ENCODE measurements at regions not wholly inside any gene's neighbourhood (a gene's known extent, or its start where the extent isn't known, plus 50 kb on each side); places are given as distances from the start of the nearest gene placed in this dataset.

DNA sequence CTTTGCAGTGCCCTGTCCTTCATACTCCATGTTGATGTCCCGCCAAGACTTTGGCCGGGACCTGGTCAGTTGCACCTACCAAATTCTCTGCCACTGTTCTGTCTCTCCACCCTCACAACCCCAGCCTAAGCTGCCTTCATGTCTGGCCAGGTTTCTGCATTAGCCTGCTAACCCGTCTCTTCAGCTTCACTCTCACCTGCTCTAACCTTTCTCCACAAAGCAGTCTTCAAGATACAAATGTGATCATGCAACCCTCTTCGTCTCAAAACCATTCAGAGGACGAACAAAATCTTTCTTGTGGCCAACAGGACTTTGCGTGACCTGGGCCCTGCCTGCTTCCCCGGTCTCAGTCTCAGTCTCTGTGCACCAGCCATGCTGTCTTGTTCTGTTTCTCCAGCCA, 148.2 kb downstream of the WSCD1 start:
- no peak for DNase-seq

DNA sequence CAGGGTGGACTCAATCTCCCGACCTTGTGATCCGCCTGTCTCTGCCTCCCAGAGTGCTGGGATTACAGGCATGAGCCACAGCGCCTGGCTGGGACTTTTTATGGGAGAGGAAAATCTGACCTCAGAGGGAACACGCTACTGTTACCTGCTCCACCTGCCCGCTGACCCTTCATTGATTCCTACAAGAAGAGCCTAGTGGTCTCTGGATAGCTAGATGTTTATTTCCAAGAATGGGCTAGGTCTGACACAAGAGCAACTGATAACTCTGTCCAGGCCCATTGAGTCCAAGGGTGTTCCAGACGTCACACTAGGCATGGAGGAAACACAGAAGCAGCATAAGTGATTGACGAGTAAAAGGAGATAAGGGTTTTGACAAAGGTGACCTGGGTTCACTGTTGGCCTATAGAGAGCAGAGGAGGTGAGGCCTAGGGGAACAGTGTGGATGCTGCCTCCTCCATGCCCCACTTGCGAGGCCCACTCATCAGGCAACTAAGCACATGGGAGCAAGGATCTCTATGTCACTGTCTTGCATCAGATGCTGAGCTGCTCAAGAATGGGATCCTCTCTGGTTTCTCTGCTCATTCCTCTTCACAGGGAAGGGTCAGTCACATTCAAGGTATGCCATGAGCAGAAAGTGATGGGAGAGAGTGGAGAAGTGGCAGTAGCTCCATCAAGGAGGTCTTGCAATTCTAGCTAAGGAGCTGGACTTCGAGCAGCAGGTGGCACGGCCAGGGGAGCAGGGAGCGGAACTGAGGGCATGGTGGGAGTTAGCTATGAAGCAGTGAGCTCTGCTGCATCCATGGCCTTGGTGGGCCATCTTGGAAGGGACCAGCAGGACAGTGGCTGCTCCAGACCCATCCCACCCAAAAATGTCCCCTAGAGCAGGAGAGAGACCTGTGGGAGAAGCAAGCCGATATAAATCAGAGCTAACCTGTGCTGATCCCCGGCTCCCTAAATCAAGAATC, 145.2 kb downstream of the WSCD1 start:
- no peak for DNase-seq

- no peak for DNase-seq
Observed at GRCh38 chr17:6213859-6214258, 143.7 kb downstream of the WSCD1 start.

DNA sequence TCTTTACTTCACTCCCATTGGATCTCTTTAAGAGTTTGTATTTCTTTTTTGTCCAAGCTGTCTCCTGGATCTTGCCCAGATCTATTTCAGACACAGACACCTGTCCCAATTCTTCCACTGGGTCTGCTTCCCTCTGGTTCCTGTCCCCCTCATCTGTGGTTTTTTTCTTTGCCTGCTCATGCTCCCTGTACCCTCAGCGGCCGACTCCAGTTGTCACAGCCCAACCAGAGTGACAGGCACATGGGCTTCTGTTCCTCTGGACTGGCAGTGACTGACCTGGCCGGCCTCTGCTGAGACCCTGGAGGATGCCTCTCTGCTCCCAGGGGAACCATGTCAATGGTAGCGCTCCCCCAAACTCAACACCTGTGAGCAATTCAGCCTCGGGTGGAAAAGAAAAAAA, 142.6 kb downstream of the WSCD1 start:
- no peak for DNase-seq

DNA sequence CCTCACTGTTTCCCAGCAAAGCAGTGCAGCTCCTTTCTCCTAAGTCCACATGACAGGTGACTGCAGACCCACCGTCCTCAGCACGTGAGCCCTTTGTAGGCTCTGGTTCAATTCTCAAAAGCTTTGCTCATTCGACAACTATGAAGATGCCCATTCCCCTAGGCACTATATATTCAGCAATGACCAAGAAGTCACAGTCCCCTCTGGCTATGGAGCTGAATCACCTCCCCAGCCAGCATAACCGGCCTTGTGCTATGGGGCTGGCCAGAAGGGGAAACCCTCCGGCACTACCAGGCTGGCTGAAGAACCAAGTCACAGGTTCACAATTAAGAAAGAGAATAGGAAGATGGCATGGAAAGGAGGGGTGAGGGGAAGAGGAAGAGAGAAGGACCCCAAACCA, 139.7 kb downstream of the WSCD1 start:
- no peak for DNase-seq

DNA sequence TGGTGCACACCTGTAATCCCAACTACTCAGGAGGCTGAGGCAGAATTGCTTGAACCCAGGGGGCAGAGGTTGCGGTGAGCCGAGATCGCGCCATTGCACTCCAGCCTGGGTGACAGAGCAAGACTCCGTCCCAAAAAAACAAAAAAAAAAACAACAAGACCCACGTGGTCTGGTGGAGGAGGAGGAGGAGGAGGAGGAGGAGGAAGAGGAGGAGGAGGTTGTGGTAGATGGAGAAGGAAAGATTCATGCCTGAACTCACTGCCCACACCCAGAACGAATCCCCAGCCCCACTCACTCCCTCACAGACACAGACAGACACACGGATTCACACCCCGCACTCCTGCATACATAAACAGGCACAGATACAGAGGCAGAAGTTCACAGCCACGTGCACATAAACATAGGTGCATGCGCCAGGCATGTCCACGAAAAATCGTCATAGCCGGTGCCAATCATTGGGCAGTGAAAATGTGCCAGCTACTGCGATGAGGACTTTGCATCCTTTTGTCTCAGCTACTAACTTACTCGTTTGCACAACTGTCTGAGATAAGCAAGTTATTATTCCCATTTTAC, 138.5 kb downstream of the WSCD1 start:
- no peak for DNase-seq

- no peak for DNase-seq
Observed at GRCh38 chr17:6205525-6205924, 135.3 kb downstream of the WSCD1 start.

GRCh38 chr17:6205033-6205432, 134.9 kb downstream of the WSCD1 start:
- DNase-seq: no peak

- no peak for DNase-seq
Observed at GRCh38 chr17:6204203-6204722, 134.1 kb downstream of the WSCD1 start.

GRCh38 chr17:6196355-6196754, 126.2 kb downstream of the WSCD1 start:
- no peak for DNase-seq

DNA sequence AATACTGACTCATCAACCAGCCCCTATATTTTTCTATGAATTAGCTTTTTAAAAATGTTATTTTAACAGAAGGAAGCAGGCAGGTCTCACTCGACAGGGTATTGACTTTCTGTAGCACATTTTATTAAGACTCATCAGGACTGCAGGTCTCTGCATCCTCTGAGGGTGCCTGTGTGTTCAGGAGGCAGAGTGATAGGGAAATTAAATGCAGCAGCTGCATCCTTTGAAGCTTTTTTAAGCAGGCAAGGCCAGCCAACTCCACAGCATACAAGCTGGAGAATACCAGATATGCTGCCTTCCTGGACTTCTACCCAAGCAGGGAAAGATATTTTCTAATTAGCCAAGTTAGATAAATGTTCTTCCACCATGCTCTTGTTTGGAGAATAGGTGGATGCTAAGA, 124.9 kb downstream of the WSCD1 start:
- peak in 5 of 58 donors; percentile 1 to 31 (median 7) for DNase-seq

- DNase-seq: no peak
Observed at GRCh38 chr17:6191405-6192324, 121.5 kb downstream of the WSCD1 start.

- DNase-seq: no peak
Observed at GRCh38 chr17:6187836-6188235, 117.7 kb downstream of the WSCD1 start.

DNA sequence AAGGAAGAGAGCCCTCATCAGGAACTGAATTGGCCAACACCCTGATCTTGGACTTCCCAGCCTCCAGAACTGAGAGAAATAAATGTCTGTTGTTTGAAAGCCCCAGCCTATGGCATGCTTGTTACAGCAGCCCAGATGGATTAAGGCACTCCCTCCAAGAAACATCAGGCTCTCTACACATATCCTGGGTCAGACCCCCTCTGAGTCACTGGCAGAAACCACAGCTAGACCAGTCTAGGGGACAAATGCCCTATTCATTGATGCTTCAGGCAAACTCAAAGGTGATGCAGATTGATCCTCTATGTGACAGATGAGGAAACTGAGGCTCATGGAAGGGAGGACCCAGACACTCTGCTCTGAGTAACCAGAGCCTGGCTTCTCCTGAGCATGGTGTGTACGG, 116.8 kb downstream of the WSCD1 start:
- DNase-seq: no peak

- DNase-seq: no peak
Observed at GRCh38 chr17:6184508-6184907, 114.3 kb downstream of the WSCD1 start.

- DNase-seq: no peak
Observed at GRCh38 chr17:6179017-6179416, 108.8 kb downstream of the WSCD1 start.

GRCh38 chr17:6177941-6178694, 107.9 kb downstream of the WSCD1 start:
- DNase-seq: no peak
